Right ventricle myocardium superior (tissue), 1 donor: ENCODE measurements at regions not wholly inside any gene's neighbourhood (a gene's known extent, or its start where the extent isn't known, plus 50 kb on each side); places are given as distances from the start of the nearest gene placed in this dataset.
"Not testable (repeated sequence)": the region's sequence is repeated elsewhere in the genome, so short reads cannot be mapped to it uniquely, and the experiment has no call there.

Experiments used
- ATAC-seq: fragments of 200-7000 bp; cut with Tn5 transposase; one replicate; pipeline ENCODE4 v1.9.1; 2020; ENCODE audit warnings: mild to moderate bottlenecking; ENCODE audit not compliant: poor library complexity
- DNase-seq: peaks from one replicate; pipeline ENCODE4 v3.0.0-alpha.2; 2020
- intact Hi-C: fragments of 100-400 bp; cut with DNase I; formaldehyde crosslinking; loops from one replicate; pipeline ENCODE4 v1.11.2; 2022
- donor health status: DM: no; HTN: yes; CAD: no; lungs with severe emphysema.

DNA sequence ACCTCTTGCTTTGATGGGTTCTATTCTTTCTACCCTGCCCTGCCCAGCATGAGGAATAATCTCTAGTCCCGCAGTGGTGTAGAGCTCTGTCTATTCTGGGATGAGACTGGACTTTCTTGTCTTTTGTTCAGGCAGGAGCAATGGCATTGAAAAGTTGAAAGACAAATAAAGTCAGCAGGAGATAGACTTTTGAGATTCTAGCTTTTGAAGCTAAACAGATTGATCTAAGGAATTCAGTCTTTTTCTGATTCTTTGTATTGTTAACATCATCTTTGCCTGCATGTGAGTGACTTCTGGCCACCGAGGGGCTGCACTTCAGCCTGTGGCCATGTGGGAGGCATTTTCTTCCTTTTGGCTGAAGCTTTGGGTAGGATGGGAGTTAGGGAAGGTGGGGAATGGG, 132.4 kb downstream of the MRPL57 start:
- intact Hi-C loops = no loop called here
- DNase-seq (no peak), ATAC-seq (no peak)

DNA sequence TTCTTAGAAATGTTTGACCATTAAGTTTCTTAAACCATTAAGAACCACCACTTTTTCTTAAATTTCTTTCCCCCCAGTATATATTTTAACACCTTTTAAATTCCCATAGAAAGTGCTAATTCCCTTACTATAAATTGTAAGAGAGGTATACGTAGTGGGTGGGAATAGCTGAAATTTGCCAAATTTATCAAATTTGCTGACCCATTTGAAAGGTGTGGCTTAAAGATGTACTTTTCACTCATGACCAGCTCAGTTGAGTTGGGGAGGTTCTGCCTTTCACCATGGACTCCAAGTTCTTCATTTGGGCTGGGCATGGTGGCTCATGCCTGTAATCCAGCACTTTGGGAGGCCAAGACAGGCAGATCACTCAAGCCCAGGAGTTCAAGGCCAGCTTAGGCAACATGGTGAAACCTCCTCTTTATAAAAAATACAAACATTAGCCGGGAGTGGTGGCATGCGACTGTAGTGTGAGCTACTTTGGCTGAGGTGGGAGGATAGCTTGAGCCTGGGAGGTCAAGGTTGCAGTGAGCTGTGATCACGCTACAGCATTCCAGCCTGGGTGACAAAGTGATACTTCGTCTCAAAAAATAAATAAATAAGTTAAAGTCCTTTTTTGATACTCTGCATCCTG, 133.2 kb downstream of the MRPL57 start:
- no peak for DNase-seq
- intact Hi-C loops = no loop called here
- no peak for ATAC-seq

DNA sequence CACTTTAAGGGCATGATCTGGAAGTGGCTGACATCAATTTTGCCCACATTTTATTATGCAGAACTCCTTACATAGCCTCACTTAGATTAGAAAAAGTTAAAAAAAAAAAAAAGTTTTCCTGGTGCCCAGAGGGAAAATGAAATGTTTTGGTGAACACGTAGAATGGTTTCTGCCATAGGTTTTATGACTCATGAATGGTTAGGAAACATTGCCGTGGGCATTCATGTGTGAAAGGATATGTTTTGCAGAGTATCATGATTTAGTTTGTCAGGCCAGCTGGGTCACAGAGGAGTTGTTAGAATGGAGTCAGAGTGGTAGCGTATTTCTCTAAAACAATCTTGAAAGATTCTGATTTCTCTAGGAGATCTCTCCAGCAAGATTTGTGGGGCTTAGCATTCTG, 133.8 kb downstream of the MRPL57 start:
- ATAC-seq = no peak
- DNase-seq = no peak
- intact Hi-C loops = no loop called here

DNA sequence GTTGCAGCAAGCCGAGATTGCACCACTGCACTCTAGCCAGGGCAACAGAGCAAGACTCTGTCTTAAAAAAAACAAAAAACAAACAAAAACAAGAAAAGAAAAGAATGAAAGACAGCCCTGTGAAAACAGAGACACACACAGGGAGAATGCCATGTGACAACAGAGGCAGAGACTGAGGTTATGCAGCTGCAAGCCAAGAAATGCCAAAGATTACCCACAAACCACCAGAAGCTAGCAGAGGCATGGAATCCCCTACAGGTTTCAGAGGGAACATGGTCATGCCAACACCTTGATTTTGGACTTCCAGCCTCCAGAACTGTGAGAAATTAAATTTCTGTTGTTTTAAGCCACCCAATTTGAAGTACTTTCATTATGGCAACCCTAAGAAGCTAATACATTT, 138.5 kb downstream of the MRPL57 start:
- ATAC-seq, intact Hi-C loops, DNase-seq: not testable (repeated sequence)

DNA sequence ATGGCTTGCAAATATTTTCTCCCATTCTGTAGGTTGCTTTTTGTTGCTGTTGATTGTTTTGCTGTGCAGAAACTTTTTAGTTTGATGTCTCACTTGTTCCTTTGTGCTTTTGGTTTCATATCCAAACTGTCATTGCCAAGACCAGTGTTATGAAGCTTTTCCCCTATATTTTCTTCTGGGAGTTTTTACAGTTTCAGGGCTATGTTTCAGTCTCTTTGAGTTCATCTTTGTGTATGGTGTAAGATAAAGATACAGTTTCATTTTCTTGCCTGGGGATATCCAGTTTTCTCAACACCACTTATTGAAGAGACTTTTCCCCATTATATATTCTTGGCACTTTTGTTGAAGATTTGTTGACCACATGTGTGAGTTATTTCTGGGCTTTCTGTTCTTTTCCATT, 139.9 kb downstream of the MRPL57 start:
- intact Hi-C loops = no loop called here
- DNase-seq (no peak), ATAC-seq (no peak)

DNA sequence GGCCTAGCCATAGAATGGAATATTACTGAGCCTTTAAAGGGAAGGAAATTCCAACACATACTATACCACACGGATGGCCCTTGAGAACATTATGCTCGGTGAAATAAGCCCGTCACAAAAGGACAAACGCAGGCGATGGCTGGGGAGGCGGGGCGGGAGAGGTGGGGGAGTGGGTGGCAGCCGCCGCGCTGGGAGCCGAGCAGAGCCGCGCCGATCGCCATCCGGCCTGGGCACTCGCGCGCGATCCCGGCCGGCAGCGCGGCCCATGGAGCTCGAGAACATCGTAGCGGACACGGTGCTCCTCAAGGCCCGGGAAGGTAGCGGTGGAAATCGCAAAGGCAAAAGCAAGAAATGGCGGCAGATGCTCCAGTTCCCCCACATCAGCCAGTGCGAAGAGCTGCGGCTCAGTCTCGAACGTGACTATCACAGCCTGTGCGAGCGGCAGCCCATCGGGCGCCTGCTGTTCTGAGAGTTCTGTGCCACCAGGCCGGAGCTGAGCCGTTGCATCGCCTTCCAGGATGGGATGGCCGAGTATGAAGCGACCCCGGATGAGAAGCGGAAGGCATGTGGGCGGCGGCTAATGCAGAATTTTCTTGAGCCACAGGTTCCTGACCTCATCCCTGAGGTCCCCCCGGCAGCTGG, 140.1 kb downstream of the ZDHHC20 start:
- DNase-seq (no peak), ATAC-seq (peak; percentile 29)
- intact Hi-C loops = no loop called here

DNA sequence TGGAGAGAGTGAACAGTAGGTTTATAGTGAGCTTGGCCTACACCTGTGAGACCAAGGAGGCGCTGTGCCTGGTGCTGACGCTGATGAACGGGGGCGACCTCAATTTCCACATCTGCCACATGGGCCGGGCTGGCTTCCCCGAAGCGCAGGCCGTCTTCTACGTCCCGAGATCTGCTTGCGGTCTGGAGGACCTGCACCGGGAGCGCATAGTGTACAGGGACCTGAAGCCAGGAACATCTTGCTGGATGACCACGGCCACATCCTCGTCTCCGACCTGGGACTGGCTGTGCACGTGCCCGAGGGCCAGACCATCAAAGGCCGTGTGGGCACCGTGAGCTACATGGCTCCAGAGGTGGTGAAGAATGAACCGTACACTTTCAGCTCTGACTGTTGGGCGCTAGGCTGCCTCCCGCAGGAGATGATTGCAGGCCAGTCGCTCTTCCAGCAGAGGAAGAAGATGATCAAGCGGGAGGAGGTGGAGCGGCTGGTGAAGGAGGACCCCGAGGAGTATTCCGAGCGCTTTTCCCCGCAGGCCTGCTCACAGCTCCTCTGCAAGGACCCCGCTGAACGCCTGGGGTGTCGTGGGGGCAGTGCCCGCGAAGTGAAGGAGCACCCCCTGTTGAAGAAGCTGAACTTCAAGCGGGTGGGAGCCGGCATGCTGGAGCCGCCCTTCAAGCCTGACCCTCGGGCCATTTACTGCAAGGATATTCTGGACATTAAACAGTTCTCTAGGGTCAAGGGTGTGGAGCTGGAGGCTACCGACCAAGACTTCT, 139.0 kb downstream of the ZDHHC20 start:
- intact Hi-C loops = no loop called here
- DNase-seq (no peak), ATAC-seq (no peak)

DNA sequence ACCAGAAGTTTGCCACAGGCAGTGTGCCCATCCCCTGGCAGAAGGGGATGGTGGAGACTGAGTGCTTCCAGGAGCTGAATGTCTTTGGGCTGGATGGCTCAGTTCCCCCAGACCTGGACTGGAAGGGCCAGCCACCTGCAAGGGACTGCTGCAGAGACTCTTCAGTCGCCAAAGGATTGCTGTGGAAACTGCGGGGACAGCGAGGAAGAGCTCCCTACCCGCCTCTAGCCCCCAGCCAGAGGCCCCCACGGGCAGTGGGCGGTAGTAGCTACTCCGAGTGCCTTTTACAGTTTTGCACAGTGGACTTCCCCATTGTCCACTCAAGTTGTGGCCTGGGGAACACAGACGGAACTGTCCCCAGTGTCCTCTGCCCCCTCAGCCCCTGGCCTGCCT, 138.5 kb downstream of the ZDHHC20 start:
- DNase-seq = no peak
- intact Hi-C loops = no loop called here
- ATAC-seq = no peak

DNA sequence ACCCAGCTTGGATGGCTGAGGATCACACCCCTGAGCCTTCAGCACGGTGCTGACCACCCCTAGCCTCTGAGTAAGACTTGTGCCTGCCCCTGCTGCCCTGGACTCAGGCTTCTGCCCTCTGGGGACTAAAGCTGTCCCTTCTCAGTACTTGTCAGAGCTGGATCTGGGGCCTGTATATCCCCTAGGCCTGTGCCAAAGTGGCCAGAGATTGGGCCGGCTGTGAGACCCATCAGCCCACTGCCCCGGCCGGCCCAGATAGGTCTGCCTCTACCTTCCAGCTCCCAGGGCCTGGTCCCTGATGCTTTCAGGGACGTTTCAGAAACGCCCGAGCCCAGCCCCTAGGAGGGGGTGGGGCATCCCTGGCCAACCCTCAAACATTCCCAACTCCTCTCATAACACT, 137.8 kb downstream of the ZDHHC20 start:
- ATAC-seq (no peak), DNase-seq (no peak)
- intact Hi-C loops = no loop called here

DNA sequence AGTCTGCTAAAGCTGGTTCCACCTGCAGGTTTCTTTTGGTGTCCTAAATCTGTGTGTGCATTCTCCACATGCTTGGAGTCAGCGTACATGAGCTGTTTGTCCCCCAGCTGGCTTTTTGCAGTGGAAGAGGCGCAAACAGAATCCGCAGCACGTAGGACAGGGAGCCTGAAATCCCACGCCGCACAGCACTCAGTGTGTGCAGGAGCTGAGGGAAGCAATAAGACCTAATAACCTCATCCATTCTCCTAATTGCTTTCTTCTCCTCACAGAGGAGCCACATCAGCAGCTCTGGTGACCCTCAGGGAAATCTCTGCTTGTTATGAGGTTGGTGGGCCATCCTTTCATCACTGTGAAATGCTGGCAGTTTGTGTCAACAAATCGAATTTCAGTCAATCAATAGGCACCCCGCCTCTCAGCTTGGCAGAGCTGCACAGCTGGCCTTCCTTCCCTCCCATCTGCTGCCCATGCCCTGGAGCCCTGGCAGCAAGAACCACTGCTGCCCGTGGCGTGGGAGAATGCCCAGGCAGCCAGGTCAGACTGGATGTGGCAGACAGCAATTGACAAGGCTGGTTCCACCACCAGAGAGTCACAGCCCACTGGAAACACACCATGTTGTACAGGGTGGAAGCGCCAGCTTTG, 136.7 kb downstream of the ZDHHC20 start:
- no peak for DNase-seq
- intact Hi-C loops = no loop called here
- no peak for ATAC-seq
